ENCODE measurements at regions not wholly inside any gene's neighbourhood (a gene's known extent, or its start where the extent isn't known, plus 50 kb on each side); places are given as distances from the start of the nearest gene placed in this dataset.

GRCh38 chr14:101078170-101078891 is 174.8 kb upstream of the RTL1 start:
- 64 to 76% methylated on average over 8 of the region's 8 CpGs for WGBS, 2 donors
- no peak for DNase-seq
- intact Hi-C loops (cut with DNase I): no loop called here

GRCh38 chr14:101078892-101079221 is 175.3 kb upstream of the RTL1 start:
- H3K36me3 ChIP-seq: no peaks in the 10 kb centered on the region
- DNase-seq: no peak
- H3K27ac ChIP-seq: no peak overlapping the region
- no peak for ATAC-seq
- peaks cover 0 to 24% (median 0%) of the 10 kb centered on the region in 11 donors for H3K9me3 ChIP-seq
- H3K4me3 ChIP-seq: no peak overlapping the region
- peaks cover 4 to 82% (median 62%) of the 10 kb centered on the region in 7 donors for H3K27me3 ChIP-seq
- peaks cover 0 to 9% (median 6%) of the 10 kb centered on the region in 9 donors for H3K4me1 ChIP-seq
- WGBS, 2 donors: 53 to 69% methylated on average over 9 of the region's 9 CpGs
- intact Hi-C loops (cut with DNase I): no loop called here
- no peak for TF ChIP-seq CTCF (IDR thresholded peaks at IDR 0.05)

More at GRCh38 chr14:101078170-101078891, 174.8 kb upstream of the RTL1 start:
- Histone ChIP-seq H3K27ac (no peak overlapping the region), H3K36me3 (no peaks in the 10 kb centered on the region), H3K27me3 (peaks cover 4 to 87% (median 62%) of the 10 kb centered on the region in 7 donors), H3K4me1 (peaks cover 0 to 9% (median 6%) of the 10 kb centered on the region in 9 donors), H3K9me3 (peaks cover 0 to 20% (median 0%) of the 10 kb centered on the region in 11 donors), H3K4me3 (no peak overlapping the region)
- TF ChIP-seq CTCF (IDR thresholded peaks at IDR 0.05): no peak
- ATAC-seq: no peak

GRCh38 chr14:101080922-101081593 is 177.5 kb upstream of the RTL1 start:
- WGBS, 2 donors: 83 to 95% methylated on average over 2 of the region's 2 CpGs
- TF ChIP-seq CTCF (IDR thresholded peaks at IDR 0.05): no peak
- no peaks in the 10 kb centered on the region for H3K36me3 ChIP-seq
- H3K9me3 ChIP-seq: peaks cover 0 to 24% (median 0%) of the 10 kb centered on the region in 11 donors
- peaks cover 4 to 72% (median 48%) of the 10 kb centered on the region in 7 donors for H3K27me3 ChIP-seq
- intact Hi-C loops (cut with DNase I): no loop called here
- ATAC-seq (no peak), DNase-seq (no peak)
- H3K4me3 ChIP-seq: no peak overlapping the region
- peaks cover 0 to 9% (median 6%) of the 10 kb centered on the region in 9 donors for H3K4me1 ChIP-seq
- no peak overlapping the region for H3K27ac ChIP-seq

- DNase-seq (no peak), ATAC-seq (no peak)
- peaks cover 0 to 9% (median 6%) of the 10 kb centered on the region in 9 donors for H3K4me1 ChIP-seq
- H3K4me3 ChIP-seq: no peak overlapping the region
- no peak for TF ChIP-seq CTCF (IDR thresholded peaks at IDR 0.05)
- no peaks in the 10 kb centered on the region for H3K36me3 ChIP-seq
- intact Hi-C loops (cut with DNase I): no loop called here
- peaks cover 0 to 24% (median 0%) of the 10 kb centered on the region in 11 donors for H3K9me3 ChIP-seq
- no peak overlapping the region for H3K27ac ChIP-seq
- 72% methylated on average over 10 of the region's 10 CpGs for WGBS, 2 donors
- H3K27me3 ChIP-seq: peaks cover 4 to 62% (median 38%) of the 10 kb centered on the region in 7 donors
These were observed 178.5 kb upstream of the RTL1 start for GRCh38 chr14:101082036-101082435.
